GM18858 (cell line): ENCODE measurements at regions not wholly inside any gene's neighbourhood (a gene's known extent, or its start where the extent isn't known, plus 50 kb on each side); places are given as distances from the start of the nearest gene placed in this dataset.
"Not testable (repeated sequence)": the region's sequence is repeated elsewhere in the genome, so short reads cannot be mapped to it uniquely, and the experiment has no call there.

Experiments used
- ATAC-seq: cut with Tn5 transposase; IDR thresholded peaks from one replicate; pipeline ENCODE4 v1.9.1; 2021; ENCODE audit not compliant: unreplicated experiment

DNA sequence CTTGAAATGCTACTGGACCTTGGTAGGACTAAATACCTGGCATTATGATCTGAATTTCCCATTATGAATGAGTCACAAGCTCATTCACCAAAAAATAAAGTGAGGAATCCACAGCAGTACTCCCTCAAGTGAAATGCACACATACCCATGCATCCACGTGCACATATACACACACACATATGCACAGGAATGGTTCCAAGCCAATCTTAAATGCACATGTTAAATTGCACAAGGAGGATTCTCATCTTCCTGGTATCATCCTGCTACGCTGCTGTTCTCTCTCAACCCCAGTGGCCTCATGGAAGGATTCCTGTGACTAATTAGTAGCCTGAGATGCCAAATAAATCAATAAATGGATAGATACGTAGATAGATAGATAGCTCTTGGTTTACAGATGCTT lies 132.1 kb upstream of the KLF12 start:
- ATAC-seq = no peak

DNA sequence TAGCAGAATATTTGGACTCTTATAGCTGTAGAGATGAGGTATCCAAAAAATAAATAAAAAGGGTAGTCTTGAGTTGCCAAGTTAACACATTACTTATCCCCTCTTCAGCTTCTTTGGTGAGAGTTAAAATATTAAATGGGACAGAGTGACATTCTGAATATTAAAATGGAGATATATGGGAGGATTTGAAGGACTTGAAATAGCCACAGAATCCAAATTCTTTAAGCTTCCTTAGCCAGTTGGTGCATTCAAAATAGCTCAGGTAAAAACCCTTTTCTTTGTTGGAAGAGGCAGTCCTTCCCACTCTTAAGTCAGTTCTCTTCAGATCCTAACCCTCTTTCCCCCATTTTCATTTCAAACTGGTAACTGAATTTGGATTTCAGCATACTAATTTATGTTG lies 130.1 kb upstream of the KLF12 start:
- ATAC-seq = no peak

DNA sequence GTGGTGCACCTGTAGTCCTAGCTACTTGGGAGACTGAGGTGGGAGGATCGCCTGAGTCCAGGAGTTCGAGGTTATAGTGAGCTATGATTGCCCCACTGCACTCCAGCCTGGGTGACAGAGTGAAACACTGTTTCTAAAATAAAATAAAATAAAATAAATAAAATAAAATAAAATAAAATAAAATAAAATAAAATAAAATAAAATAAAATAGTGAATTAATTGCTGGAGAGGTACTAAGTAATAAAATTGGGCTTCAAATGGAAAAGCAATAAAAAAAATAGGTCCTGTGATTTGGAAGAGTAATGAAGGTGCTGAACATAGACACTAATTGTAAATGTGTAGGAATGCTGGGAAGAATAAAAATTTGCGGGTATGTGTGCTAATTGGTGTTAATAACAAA lies 126.2 kb upstream of the KLF12 start:
- not testable (repeated sequence) for ATAC-seq

DNA sequence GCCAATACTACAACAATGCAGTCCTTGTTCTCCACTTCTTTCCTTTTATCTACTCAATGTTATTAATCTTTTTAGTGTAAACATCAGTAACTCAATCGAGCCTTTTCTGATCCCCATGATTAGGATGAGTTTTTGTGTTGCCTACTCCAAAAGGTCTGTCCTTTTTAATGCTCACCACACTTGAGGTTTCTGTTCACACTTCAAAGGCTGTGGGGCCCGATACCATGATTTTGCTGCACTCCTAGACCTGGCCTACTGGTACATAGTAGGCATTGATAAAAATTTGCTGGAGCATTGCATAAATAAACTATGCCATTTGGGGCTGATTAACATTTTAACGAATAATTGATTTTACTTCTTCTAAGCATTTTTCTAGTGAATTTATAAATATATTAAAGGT lies 125.4 kb upstream of the KLF12 start:
- no peak for ATAC-seq

DNA sequence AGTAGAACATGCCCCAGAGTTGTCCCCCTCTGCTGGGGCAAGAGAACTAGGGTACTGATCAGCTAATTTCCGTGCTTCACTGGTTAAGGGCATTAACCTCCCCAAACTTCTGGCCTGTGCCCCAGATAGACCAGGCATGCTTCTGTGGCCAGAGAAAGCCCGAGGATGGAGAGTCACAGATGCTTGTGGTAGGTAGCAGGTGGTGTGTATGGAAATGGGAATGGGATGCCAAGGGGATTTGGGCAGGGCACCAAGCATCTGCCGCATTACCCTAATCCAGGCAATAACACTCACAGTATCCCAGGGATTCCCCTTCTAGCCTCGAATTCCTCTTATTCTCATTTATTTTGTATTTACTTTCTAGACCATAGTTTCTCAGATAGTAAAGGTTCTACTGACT lies 124.8 kb upstream of the KLF12 start:
- no peak for ATAC-seq

DNA sequence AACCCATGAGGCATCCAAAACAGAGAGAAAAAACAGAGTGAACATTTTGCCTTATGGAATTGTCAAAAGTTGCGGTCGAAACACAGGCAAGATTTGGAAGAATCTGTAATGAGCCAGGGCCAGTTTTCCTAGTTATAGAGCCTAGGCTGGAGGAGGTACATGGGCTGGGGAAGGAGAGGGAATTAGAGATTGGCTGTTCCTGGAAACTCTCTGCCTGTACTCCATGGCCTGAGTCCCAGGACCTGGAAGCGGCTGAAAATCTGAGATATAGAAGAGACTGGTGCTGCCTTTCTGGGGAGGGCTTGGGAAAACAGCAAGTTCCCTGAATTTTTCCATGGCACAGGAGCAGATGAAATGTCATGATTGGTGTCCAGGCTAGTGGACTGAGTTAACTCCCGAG lies 122.8 kb upstream of the KLF12 start:
- ATAC-seq = no peak

DNA sequence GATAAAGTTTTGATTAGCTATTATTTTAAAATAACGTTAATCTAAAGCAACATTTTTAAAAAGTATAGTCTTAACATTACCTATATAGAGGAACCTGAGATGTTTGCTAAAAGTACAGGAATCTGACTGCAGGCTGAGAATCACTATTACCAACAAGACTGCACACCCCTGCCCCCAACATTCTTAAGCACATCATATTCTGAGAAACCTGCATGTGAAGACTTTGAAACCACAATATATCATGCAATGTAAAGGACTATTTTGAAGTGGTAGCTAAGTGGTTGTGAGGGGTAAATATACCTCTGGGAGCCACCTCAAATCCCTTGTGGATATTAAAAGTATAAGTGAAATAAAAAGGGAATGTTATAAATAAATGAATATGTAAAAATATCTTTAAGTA lies 119.0 kb upstream of the KLF12 start:
- no peak for ATAC-seq

DNA sequence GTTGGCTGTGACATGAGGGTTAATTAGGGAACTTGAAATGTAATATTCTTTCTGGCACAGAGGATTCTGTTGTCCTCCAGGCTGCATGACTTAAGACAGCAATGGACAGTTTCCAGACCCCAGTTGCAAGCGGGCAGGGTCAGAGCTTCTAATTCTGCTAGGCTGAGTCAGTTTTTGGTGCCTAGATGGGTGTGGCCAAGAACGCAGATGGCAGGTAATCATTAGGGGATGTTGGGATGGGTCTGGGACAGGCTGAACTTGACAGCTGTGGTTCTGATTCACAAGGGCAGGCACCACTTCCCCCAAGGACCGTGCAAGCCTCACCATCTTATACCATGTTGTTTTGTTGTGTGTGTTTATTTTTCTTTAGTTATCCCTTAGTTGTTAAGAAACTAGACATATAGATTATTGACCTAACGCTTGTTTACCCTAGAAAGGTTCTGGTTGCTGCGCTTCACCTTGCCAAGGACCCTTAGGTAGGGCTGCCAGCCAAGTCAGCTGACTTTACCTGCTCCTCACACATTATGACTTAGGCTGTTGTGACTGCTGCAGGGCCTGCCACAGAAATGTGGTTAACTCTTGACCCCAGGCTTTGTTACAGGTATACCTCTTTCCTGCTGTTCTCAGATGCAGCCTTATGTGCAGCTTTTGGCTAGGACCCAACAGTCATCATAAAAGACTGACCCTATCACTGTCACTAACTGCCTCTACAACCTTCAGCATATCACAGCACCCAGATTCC lies 117.7 kb upstream of the KLF12 start:
- no peak for ATAC-seq

DNA sequence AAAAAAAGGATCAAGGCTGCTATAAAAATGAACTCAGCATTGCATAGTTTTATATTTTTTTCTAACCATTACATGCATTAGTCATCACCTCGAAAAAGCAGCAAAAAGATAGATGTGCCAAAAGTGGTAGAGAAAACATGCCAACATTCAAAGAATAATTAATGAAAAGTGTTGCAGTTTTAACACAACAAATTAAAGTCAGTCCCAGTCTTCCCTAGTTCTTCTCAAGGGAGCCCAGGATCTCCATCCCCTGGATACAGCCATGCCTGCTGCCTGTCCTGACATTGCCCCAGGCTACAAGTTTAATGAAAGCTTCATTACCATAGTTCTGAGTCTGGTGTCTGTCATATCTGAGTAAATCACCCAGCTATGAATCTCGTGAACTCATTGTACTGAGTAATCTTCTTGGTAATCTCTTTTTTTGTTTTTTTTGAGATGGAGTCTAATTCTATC lies 116.6 kb upstream of the KLF12 start:
- no peak for ATAC-seq

DNA sequence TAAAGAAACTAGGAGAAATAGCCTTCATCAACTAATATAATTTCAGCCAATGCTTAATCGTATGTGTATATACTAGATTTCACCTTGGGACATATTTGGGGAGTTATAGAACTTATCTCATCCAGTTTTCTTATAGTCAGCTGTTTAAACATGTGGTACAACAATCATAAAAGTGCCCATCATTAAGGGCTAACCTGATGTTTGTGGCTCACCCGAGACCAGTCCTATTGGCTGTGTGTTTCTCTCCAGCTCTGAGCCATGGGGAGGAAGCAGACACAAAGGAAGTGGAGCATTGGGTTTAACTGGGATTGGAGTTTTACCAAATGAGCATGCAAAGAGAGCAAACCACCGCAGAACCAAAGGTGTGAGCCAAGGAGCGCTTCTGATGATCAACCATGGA lies 114.3 kb upstream of the KLF12 start:
- ATAC-seq = no peak

DNA sequence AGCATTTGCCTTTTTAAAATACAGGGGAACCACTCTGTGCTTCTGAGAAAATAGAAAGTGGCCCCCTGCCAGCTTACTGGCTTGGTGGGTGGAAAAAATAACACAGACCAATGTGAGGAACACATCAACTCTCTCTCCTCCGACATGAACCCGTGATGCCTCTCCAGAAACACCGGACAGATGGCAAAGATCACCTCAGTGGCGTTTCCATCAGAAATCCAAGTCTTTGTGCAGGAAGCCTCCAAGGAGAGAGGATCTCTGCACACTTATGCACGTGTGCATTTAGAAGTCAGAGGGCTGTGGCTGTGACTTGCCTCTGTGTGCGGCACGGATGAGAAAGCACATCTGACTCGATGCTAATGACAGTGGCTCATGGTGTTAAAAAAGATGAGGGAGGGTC lies 112.3 kb upstream of the KLF12 start:
- no peak for ATAC-seq

DNA sequence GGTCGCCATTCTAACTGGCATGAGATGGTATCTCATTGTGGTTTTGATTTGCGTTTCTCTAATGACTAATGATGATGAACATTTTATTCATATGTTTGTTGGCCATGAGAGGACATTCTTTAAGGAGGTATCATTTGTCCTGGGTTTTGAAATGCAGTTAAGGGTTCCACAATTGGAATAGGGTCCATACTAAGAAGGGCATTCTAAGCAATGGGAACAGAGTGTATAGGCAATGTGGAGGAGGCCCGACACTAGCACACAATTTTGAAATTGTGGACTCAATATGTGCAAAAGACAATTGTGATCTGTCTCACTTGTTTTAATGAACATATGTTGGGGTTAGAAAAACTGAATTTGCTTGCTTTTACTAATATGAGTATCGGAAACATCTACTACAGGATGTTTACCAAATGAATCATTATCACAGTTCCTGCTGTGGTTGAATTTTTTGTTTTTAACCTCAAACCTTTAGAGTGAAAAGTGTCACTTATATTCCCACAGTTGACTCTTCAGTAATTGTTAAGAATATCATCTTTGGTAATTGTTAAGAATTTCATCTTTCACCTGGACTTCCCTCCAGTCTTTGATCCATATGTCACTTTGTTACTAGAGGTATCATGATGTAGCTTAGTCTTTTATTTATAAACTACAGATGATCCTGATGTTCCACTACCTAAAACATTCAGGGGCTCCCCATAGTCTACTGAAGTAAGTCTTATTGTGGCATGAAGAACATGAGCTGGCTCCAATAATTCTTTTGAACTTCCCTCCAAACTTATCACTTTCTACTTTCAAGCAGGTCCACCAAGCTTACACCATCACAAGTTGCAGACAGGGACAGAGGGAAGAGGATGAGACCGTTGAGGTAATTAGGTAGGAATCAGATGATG lies 109.7 kb upstream of the KLF12 start:
- ATAC-seq = no peak

DNA sequence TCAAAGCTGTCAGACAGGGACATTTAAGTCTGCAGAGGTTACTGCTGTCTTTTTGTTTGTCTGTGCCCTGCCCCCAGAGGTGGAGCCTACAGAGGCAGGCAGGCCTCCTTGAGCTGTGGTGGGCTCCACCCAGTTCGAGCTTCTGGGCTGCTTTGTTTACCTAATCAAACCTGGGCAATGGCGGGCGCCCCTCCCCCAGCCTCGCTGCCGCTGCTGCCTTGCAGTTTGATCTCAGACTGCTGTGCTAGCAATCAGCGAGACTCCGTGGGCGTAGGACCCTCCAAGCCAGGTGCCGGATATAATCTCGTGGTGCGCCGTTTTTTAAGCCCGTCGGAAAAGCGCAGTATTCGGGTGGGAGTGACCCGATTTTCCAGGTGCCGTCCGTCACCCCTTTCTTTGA lies 107.1 kb upstream of the KLF12 start:
- ATAC-seq = not testable (repeated sequence)

DNA sequence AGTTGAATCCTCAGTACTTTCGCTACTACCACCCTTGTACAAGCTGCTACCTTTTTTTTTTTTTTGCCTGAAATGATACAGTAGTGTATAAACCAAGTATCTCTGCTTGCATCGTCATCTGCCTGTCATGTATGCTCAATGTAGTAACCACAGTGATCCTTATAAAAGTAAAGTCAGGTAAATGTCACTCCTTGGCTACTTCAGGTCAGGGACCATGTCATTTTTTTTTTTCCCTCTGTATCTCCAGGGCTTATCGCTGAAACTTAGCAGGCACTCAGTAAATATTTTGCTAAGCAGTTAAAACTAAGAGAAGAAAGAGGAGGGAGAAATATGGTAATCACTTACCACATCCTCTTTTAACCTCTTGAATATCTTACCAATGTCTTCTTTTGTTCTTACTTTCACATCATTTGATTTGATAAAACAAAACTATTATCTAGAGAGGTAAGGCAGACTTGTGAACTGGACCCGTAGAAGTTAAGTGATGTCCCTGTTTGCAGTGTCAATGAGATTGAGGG lies 96.8 kb upstream of the KLF12 start:
- no peak for ATAC-seq

DNA sequence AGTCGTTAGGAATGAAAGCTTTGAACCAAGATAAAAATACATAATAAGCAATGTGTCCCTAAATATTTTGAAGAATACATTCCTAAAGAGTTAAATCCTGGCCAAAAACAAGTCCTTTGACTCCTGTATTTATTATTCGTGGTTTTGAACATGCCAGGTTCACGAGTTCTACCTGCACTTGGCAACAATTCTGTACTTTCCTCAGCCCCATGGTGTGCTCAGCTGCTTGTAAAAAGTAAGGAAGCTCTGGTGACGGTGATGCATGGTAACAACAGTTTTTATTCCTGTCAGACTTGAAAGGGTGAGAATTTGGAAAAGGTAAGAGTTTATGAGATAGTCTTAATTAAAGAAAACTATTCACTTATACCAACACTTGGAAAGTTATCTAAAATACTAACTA lies 95.0 kb upstream of the KLF12 start:
- ATAC-seq = no peak

DNA sequence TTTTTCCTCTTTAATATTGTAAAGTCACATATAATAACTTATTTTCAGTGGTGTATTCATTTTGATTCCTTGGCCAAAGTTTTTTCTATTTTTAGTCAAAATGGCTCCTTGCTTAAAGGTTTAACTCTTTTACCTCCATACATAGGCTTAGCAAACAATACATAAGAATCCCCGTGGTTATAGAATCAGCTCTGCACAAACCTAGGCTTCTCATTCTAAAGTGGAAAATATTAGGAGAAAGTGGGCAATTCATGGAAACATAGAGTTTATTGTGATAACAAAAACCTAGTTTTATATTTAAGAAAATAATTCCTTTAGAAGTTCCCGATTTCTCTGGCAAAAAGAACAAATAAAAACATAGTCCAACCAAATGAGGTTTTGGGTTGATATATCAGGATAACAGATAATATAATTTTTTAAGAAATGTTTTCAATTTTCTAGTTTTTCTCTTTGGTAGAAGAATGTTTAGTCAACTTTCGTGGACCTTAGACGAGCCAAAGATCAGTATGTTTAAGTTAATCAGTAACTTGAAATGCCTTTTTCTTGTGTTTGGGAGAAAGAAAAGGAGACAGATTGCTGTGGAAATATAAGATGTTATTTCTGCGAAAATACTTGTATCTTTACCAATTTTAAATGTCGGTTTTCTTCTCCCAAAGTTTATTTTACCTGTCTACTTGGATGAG lies 93.4 kb upstream of the KLF12 start:
- ATAC-seq = no peak

DNA sequence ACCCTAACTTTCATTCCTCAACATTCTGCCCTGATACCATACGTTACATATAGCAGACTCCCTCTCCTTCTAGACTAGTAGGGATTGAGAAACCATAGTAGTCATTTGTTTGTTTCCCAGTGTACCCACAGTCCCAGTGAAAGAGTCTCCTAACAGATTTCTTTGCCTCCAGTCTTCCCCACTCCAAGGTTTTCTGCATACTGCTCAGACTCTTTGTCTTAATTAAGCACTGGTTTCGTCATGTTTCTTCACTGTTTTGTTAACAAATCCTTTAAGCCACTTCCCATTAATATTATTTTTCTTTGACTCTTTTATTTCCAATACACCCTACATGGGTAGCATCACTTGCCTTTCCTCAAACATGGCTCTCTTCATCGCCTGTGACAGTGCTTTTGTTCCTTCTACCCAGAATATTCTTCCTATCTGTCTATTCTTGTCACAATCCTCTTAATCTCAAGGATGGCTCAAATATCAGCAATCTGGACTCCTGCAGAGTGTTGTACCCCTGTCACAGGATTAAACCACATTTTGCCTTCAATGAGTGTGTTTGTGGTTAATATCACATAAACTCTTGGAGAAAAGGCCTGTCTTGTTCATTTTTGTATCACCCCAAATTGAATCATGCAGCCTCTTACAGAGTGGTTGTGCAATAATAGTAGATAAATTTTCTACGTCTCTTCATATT lies 92.7 kb upstream of the KLF12 start:
- ATAC-seq = no peak

DNA sequence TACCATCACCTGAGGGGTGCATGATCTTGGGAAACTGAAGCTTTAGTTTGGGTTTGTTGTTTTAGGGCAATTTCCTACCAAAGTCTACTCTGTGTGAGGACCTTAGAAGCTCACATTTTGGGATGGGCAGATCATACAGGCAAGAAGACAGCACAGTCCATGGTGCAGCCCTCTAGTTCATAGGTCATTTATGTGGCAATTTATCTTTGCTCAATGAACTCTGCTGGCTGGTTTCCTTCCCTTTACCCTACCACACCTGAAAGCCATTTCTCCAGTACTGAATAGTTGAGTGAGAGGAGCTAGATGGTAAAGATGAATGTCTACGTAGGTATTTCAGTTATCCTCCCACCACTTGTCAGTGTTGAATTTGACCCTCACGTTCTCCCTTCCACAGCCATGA lies 87.5 kb upstream of the KLF12 start:
- ATAC-seq = no peak

DNA sequence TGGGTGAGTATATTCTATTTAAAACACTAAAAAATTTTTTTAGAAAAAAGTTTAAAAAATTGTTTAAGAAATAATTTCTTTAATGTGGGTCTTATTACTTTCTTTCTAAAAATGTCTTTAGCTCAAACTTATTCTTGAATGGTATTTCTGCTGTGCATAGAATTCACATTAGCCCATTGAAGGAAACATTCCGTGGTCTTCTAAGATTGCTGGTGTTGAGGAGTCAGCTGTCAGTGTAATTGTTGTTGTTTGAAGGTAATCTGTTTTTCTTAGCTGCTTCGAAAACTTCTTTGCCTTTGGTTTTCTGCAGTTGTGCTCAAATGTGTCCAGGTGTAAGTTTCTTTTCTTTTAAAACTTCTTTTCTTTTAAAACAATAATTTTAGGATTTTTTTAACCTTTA lies 85.4 kb upstream of the KLF12 start:
- ATAC-seq = no peak

DNA sequence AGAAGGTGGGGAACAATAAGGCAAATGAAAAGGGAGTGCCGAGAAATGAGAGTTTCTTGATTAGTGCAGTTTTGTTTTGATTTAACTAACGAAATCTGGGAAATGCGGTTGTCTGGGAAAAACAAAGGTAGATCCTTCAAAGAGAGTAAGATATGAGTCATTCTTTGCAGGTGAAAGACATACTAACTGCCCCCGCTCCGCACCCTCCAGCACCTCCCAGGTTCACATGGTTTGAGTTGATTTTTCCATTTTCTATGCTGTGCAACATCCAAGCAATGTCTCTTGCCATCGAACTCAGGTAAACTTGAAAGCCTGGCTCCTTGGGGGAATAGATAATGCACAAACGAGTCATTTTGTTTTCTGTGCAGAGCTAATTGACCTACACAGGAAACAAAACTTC lies 84.1 kb upstream of the KLF12 start:
- no peak for ATAC-seq

DNA sequence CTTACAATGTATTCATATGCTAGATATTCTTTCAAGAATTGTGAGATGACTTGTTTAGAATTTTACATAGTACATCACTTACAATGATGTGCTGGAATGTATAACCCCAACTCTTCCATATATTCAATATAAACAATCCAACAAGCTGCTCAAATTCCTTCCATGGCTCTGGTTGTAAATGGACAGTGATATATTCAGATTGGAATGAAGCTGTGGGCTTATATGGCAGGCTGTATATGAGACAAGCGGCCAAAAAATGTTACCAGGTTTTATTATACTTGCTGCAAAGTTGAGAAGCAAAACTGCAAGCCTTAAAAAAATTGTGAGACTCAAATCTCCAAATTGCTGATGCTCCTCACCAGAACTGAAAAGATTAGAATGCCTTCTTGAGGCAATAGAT lies 83.6 kb upstream of the KLF12 start:
- ATAC-seq = no peak
